ENCODE measurements at regions not wholly inside any gene's neighbourhood (a gene's known extent, or its start where the extent isn't known, plus 50 kb on each side); places are given as distances from the start of the nearest gene placed in this dataset.

GRCh38 chr12:127903146-127903545 is 363.8 kb upstream of the TMEM132C start:
- no peak for DNase-seq (ENCODE audit: insufficient read length, low spot score)
- FAIRE-seq, result no peak
- TF ChIP-seq CTCF (IDR thresholded peaks at IDR 0.05; ENCODE audit: insufficient read depth, missing control alignments), result no peak

GRCh38 chr12:127909041-127909440 is 357.9 kb upstream of the TMEM132C start:
- DNase-seq (ENCODE audit: insufficient read length, low spot score) (no peak), FAIRE-seq (no peak)
- no peak for TF ChIP-seq CTCF (IDR thresholded peaks at IDR 0.05; ENCODE audit: insufficient read depth, missing control alignments)

GRCh38 chr12:127911291-127911690 is 355.7 kb upstream of the TMEM132C start:
- no peak for FAIRE-seq
- no peak for TF ChIP-seq CTCF (IDR thresholded peaks at IDR 0.05; ENCODE audit: insufficient read depth, missing control alignments)
- DNase-seq (ENCODE audit: insufficient read length, low spot score), result no peak

- no peak for FAIRE-seq
- no peak for DNase-seq (ENCODE audit: insufficient read length, low spot score)
- no peak for TF ChIP-seq CTCF (IDR thresholded peaks at IDR 0.05; ENCODE audit: insufficient read depth, missing control alignments)
These were observed 354.8 kb upstream of the TMEM132C start for GRCh38 chr12:127912035-127912665.

GRCh38 chr12:127923501-127923900 is 343.5 kb upstream of the TMEM132C start:
- DNase-seq (ENCODE audit: insufficient read length, low spot score) (no peak), FAIRE-seq (no peak)
- TF ChIP-seq CTCF (IDR thresholded peaks at IDR 0.05; ENCODE audit: insufficient read depth, missing control alignments), result no peak

GRCh38 chr12:127925971-127926370 is 341.0 kb upstream of the TMEM132C start:
- peak; percentile 59 for TF ChIP-seq CTCF (IDR thresholded peaks at IDR 0.05; ENCODE audit: insufficient read depth, missing control alignments)
- FAIRE-seq, result no peak
- no peak for DNase-seq (ENCODE audit: insufficient read length, low spot score)

- FAIRE-seq (no peak), DNase-seq (ENCODE audit: insufficient read length, low spot score) (no peak)
- no peak for TF ChIP-seq CTCF (IDR thresholded peaks at IDR 0.05; ENCODE audit: insufficient read depth, missing control alignments)
These were observed 338.8 kb upstream of the TMEM132C start for GRCh38 chr12:127928178-127928577.
